ENCODE measurements at regions not wholly inside any gene's neighbourhood (a gene's known extent, or its start where the extent isn't known, plus 50 kb on each side); places are given as distances from the start of the nearest gene placed in this dataset.

DNA sequence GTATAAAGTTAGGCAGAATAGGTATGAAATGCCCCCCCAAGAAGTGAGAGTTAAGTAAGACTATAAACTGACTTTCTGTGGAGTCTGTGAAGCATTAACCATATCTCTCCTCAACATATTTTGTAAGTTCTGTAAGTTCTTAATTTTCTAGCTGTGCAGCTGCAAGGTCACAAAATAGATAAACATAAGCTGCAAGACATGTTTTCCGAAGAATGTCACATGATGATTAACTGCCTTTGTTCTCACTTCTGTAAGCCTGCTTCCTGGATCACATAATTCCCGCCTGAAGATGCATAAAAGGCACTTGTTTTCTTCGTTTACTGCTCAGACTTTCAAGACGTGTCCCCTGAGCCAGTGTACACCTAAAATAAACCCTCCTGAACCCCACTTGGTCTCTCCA, 292.9 kb upstream of the AMELY start:
- TF ChIP-seq, protein P1, sequence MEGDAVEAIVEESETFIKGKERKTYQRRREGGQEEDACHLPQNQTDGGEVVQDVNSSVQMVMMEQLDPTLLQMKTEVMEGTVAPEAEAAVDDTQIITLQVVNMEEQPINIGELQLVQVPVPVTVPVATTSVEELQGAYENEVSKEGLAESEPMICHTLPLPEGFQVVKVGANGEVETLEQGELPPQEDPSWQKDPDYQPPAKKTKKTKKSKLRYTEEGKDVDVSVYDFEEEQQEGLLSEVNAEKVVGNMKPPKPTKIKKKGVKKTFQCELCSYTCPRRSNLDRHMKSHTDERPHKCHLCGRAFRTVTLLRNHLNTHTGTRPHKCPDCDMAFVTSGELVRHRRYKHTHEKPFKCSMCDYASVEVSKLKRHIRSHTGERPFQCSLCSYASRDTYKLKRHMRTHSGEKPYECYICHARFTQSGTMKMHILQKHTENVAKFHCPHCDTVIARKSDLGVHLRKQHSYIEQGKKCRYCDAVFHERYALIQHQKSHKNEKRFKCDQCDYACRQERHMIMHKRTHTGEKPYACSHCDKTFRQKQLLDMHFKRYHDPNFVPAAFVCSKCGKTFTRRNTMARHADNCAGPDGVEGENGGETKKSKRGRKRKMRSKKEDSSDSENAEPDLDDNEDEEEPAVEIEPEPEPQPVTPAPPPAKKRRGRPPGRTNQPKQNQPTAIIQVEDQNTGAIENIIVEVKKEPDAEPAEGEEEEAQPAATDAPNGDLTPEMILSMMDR (IDR thresholded peaks at IDR 0.05; ENCODE audit: control extremely low read depth in 1 of 3, insufficient read depth in 1 of 3, low read depth in 1 of 3, low read length in 3 of 3), result no peak
- TF ChIP-seq EZH2 (IDR thresholded peaks at IDR 0.05; ENCODE audit: low read depth, low read length, severe bottlenecking), result no peak

Measured in H1 (cell line).